Upper lobe of left lung (tissue), 6 donors: ENCODE measurements at regions not wholly inside any gene's neighbourhood (a gene's known extent, or its start where the extent isn't known, plus 50 kb on each side); places are given as distances from the start of the nearest gene placed in this dataset.

Experiments used
- ATAC-seq, 2 donors: fragments of 200-7000 bp; cut with Tn5 transposase; one replicate each; pipeline ENCODE4 v1.9.1; 2022; ENCODE audit warnings: mild to moderate bottlenecking in 2 of 2, moderate library complexity in 2 of 2; ENCODE audit not compliant: low FRiP score in 2 of 2
- DNase-seq, 2 donors: peaks; one replicate each; pipeline ENCODE4 v3.0.0-alpha.2; 2019 to 2020
- H3K27ac ChIP-seq, 4 donors: fragments of 200-600 bp; sonication (generic); one replicate each; pipeline ENCODE4 v1.5.1; 2016 to 2019
- H3K27me3 ChIP-seq, 4 donors: fragments of 200-600 bp; sonication (generic); one replicate each; pipeline ENCODE4 v1.5.1; 2017 to 2019
- H3K36me3 ChIP-seq, 4 donors: fragments of 200-600 bp; sonication (generic); one replicate each; pipeline ENCODE4 v1.5.1; 2016 to 2019
- H3K4me1 ChIP-seq, 4 donors: fragments of 200-600 bp; sonication (generic); one replicate each; pipeline ENCODE4 v1.5.1; 2018 to 2019
- H3K4me3 ChIP-seq, 4 donors: fragments of 200-600 bp; sonication (generic); one replicate each; pipeline ENCODE4 v1.5.1; 2017 to 2019; ENCODE audit warnings: mild to moderate bottlenecking in 2 of 4, moderate library complexity in 1 of 4
- H3K9me3 ChIP-seq, 4 donors: fragments of 200-600 bp; sonication (generic); one replicate each; pipeline ENCODE4 v1.5.1; 2018 to 2019
- EP300 ChIP-seq, 4 donors: sonication (generic); formaldehyde crosslinking; IDR thresholded peaks; one replicate each; pipeline ENCODE4 v1.5.1; 2017; ENCODE audit warnings: antibody characterized with exemption in 4 of 4, control low read depth in 2 of 4
- POLR2A ChIP-seq, 4 donors: fragments of 450-650 bp; IDR thresholded peaks; one replicate each; pipeline ENCODE4 v1.5.1; 2016 to 2017; ENCODE audit warnings: antibody characterized with exemption in 4 of 4, mild to moderate bottlenecking in 2 of 4
- POLR2AphosphoS5 ChIP-seq, 2 donors: sonication (generic); formaldehyde crosslinking; IDR thresholded peaks; one replicate each; pipeline ENCODE4 v1.5.1; 2017; ENCODE audit warnings: antibody characterized with exemption in 2 of 2
- WGBS, 2 donors: methylation state at CpG; one replicate each; pipeline ENCODE4 v1.1.5; 2017 to 2018; 5-methylcytosine and 5-hydroxymethylcytosine counted together
- TF ChIP-seq, protein P1 (sequence below), 6 experiments: fragments of 450-650 bp in 4 of 6; fragments of 200-600 bp in 2 of 6; sonication (generic) in 2 of 6; IDR thresholded peaks; one replicate each; pipeline ENCODE4 v1.5.1; 2016 to 2019; ENCODE audit warnings: antibody characterized with exemption in 6 of 6
- donor health status: DM: no; HTN: no; CAD: no; lungs with moderate emphysema.
- donor health status: DM: no; HTN: yes; CAD: no; lungs with severe emphysema.

DNA sequence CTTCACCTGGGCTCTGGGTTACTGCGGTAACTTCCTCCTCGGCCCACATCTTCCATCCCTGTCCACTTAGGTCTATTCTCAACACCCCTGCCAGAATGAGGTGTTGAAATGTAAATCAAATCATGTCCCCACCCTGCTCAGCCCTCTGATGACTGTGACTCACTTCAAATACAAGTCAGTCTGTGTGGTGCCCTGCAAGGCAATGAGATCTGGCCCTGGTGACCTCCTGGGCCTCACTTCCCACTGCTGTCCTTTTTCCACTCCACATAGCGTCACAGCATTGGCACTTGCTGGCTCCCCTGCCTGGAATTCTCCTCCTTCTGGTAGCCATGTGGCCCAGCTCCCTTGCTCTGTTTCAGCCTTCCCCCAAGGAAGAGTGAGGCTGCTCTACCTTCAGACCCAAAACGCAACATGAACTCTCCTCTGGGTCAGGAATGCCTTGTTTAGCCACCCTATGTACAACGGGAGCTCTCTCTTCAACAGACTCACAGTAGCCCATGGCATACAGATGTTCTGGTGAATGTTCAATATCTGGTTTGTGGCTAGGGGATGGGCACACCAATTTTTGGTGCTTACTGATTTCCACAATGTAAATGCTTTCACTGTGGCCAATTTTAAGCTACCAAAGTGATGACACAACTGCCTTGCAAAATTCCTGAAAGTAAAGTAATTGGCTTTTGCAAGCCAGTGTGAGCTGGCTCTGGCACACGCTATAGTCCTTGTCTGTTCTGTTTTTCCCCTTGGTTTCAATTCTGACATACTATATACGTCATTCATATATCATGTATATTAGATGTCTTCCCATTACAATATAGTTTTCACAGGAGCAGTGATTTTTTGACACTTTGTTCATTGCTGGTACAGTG is 550.3 kb upstream of the HS6ST1 start:
- H3K27ac ChIP-seq, result no peak overlapping the region
- DNase-seq (no peak), ATAC-seq (peak in 1 of 2 donors; percentile 26)
- no peaks in the 10 kb centered on the region for H3K36me3 ChIP-seq
- H3K4me1 ChIP-seq, result no peaks in the 10 kb centered on the region
- no peaks in the 10 kb centered on the region for H3K27me3 ChIP-seq
- no peak overlapping the region for H3K4me3 ChIP-seq
- WGBS, 2 donors, result 85 to 88% methylated on average over 7 of the region's 7 CpGs
- H3K9me3 ChIP-seq, result no peaks in the 10 kb centered on the region
- TF ChIP-seq, protein P1, sequence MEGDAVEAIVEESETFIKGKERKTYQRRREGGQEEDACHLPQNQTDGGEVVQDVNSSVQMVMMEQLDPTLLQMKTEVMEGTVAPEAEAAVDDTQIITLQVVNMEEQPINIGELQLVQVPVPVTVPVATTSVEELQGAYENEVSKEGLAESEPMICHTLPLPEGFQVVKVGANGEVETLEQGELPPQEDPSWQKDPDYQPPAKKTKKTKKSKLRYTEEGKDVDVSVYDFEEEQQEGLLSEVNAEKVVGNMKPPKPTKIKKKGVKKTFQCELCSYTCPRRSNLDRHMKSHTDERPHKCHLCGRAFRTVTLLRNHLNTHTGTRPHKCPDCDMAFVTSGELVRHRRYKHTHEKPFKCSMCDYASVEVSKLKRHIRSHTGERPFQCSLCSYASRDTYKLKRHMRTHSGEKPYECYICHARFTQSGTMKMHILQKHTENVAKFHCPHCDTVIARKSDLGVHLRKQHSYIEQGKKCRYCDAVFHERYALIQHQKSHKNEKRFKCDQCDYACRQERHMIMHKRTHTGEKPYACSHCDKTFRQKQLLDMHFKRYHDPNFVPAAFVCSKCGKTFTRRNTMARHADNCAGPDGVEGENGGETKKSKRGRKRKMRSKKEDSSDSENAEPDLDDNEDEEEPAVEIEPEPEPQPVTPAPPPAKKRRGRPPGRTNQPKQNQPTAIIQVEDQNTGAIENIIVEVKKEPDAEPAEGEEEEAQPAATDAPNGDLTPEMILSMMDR (IDR thresholded peaks at IDR 0.05), result no peak

- Histone ChIP-seq H3K4me1 (no peaks in the 10 kb centered on the region), H3K27ac (no peak overlapping the region), H3K36me3 (no peaks in the 10 kb centered on the region), H3K4me3 (no peak overlapping the region), H3K9me3 (no peaks in the 10 kb centered on the region), H3K27me3 (no peaks in the 10 kb centered on the region)
- TF ChIP-seq, protein P1 (IDR thresholded peaks at IDR 0.05), result no peak
- TF ChIP-seq EP300 (IDR thresholded peaks at IDR 0.05) (no peak), POLR2A (IDR thresholded peaks at IDR 0.05) (no peak), POLR2AphosphoS5 (IDR thresholded peaks at IDR 0.05) (no peak)
- 83 to 91% methylated on average over 5 of the region's 5 CpGs for WGBS, 2 donors
- DNase-seq (peak in 1 of 2 donors; percentile 27), ATAC-seq (no peak)
These were observed 555.9 kb upstream of the HS6ST1 start for GRCh38 chr2:128874608-128875007.

DNA sequence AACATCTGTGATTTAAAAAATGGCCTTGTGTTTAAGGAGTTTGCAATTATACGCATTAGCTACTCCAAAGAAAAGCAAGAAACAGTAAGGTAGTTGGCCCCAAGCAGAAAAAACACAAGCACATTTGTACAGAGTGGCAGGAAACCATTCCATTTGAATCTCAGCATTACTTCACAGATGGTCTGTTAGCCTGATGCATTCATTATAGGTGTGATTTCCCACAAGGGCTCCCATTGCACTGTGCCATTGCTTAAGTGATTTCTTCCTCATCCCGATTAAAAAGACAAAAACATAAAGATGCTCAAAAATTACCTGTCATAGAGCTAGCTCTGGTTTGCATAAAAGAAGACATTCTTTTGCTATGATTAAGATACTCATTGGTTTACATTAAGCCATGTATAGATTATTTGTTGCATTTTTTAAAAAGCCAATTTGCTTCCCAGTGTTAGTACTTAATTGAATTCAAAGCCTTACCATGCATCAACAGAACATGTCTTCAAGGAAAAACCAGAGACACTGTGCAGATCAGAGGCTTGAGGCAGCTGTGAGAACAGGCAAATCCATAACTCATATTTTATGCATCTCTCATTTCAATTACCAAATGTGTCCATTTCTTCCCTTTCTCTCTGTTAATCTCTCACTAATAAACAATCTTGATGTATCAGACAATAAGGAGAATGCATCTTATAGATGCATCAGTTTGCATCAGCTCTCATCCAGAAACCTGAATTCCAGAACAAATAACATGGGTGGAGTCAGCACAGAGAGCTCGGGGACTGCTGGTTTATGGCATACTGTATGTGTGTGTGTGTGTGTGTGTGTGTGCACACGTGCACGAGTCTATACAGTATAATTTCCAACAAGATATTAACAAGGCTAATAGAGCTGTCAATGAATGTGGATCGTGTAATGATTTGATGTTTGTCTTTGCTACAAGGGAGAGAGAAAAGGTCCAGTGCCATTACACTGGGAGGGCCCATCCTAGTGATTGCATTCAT is 558.6 kb upstream of the HS6ST1 start:
- Histone ChIP-seq H3K4me1 (no peaks in the 10 kb centered on the region), H3K9me3 (no peaks in the 10 kb centered on the region), H3K27me3 (no peaks in the 10 kb centered on the region), H3K36me3 (no peaks in the 10 kb centered on the region), H3K27ac (no peak overlapping the region), H3K4me3 (no peak overlapping the region)
- 68 to 69% methylated on average over 6 of the region's 6 CpGs for WGBS, 2 donors
- no peak for TF ChIP-seq POLR2AphosphoS5 (IDR thresholded peaks at IDR 0.05)
- TF ChIP-seq EP300 (IDR thresholded peaks at IDR 0.05), result no peak
- TF ChIP-seq, protein P1 (IDR thresholded peaks at IDR 0.05), result no peak
- TF ChIP-seq POLR2A (IDR thresholded peaks at IDR 0.05), result no peak
- DNase-seq (no peak), ATAC-seq (no peak)

DNA sequence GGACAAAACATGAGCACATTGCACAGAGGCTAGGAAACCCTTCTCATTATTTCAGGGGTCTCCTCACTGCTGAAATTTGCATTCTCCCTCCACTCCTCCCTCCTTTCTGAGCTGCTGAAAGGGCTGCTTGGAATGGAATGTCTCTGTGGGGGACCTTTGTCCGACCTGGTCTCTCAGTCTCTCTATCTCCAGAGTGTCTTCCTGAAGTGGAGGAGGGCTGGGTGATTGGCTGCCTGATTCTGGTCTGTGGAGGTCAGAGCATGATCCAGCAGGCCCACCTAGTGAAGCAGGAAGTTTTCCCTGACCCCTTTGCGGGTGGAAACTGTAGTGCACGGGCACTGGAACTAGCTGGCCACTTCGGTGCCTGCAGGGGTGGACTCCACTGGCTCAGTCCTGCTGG is 560.5 kb upstream of the HS6ST1 start:
- no peak for ATAC-seq
- WGBS, 2 donors, result 66 to 78% methylated on average over 1 to 4 of the region's 4 CpGs

More for the DNA sequence above, 560.5 kb upstream of the HS6ST1 start:
- H3K27ac ChIP-seq, result no peak overlapping the region
- no peaks in the 10 kb centered on the region for H3K4me1 ChIP-seq
- no peaks in the 10 kb centered on the region for H3K9me3 ChIP-seq
- TF ChIP-seq POLR2AphosphoS5 (IDR thresholded peaks at IDR 0.05) (no peak), EP300 (IDR thresholded peaks at IDR 0.05) (no peak), POLR2A (IDR thresholded peaks at IDR 0.05) (no peak)
- TF ChIP-seq, protein P1 (IDR thresholded peaks at IDR 0.05), result no peak
- H3K36me3 ChIP-seq, result no peaks in the 10 kb centered on the region
- H3K4me3 ChIP-seq, result no peak overlapping the region
- H3K27me3 ChIP-seq, result no peaks in the 10 kb centered on the region
- no peak for DNase-seq
